Colonic mucosa (tissue), 4 donors: ENCODE measurements at regions not wholly inside any gene's neighbourhood (a gene's known extent, or its start where the extent isn't known, plus 50 kb on each side); places are given as distances from the start of the nearest gene placed in this dataset.

Experiments used
- DNase-seq: peaks from one replicate; pipeline ENCODE4 v3.0.0-alpha.2; 2020
- H3K27ac ChIP-seq: fragments of 200-600 bp; one replicate; pipeline ENCODE4 v1.8.0; 2021
- H3K27me3 ChIP-seq: fragments of 200-600 bp; one replicate; pipeline ENCODE4 v1.8.0; 2021
- H3K36me3 ChIP-seq: fragments of 200-600 bp; one replicate; pipeline ENCODE4 v1.8.0; 2021
- H3K4me1 ChIP-seq: fragments of 200-600 bp; one replicate; pipeline ENCODE4 v1.8.0; 2021; ENCODE audit warnings: mild to moderate bottlenecking
- H3K4me3 ChIP-seq: fragments of 200-600 bp; one replicate; pipeline ENCODE4 v1.8.0; 2021
- H3K9ac ChIP-seq, 2 donors: one replicate each; pipeline ENCODE4 v1.7.0; 2013; ENCODE audit warnings: control low read depth in 2 of 2, low read depth in 2 of 2, low read length in 2 of 2
- H3K9me3 ChIP-seq: fragments of 200-600 bp; one replicate; pipeline ENCODE4 v1.8.0; 2021
- intact Hi-C: fragments of 100-400 bp; cut with DNase I; formaldehyde crosslinking; loops from one replicate; pipeline ENCODE4 v1.14.1; 2022
- TF ChIP-seq, protein P1 (sequence below): fragments of 200-600 bp; IDR thresholded peaks from one replicate; pipeline ENCODE4 v1.8.0; 2022; ENCODE audit warnings: antibody characterized with exemption, mild to moderate bottlenecking
- donor health status: healthy.
- donor health status: DM: no; HTN: no; CAD: no.
- donor health status: DM: no; HTN: no; CAD: no.

DNA sequence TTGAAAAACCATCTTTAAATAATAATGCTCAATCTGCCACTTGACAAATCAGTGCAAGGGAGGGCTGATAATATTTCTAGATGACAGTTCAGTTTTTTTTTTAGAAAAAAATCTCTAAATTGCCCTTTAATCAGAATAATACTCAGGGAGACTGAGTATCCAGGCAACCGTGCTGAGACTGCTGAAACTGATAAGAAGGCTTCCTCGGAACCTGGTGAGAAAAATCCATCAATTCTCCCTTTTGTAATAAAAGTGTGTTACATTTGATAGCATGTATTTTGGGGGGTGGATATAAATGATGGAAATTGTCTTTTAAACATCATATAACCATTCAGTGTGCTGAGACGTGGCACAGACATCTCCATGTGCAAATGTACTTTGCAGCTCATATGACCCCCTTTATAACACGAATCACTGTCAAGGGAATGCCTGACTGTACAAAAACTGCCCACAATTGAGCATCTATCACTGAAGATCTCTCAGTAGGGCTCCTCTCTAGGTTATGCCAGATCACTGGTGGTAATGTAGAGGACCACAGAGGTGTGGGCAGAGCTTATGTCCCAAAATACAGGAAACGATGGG lies 491.1 kb upstream of the ADARB2 start:
- Histone ChIP-seq H3K4me3 (no peak overlapping the region), H3K27ac (no peak overlapping the region), H3K9ac (no peak overlapping the region), H3K27me3 (no peaks in the 10 kb centered on the region), H3K9me3 (no peaks in the 10 kb centered on the region), H3K4me1 (no peaks in the 10 kb centered on the region), H3K36me3 (no peaks in the 10 kb centered on the region)
- DNase-seq = no peak
- intact Hi-C loops = no loop called here
- TF ChIP-seq, protein P1, sequence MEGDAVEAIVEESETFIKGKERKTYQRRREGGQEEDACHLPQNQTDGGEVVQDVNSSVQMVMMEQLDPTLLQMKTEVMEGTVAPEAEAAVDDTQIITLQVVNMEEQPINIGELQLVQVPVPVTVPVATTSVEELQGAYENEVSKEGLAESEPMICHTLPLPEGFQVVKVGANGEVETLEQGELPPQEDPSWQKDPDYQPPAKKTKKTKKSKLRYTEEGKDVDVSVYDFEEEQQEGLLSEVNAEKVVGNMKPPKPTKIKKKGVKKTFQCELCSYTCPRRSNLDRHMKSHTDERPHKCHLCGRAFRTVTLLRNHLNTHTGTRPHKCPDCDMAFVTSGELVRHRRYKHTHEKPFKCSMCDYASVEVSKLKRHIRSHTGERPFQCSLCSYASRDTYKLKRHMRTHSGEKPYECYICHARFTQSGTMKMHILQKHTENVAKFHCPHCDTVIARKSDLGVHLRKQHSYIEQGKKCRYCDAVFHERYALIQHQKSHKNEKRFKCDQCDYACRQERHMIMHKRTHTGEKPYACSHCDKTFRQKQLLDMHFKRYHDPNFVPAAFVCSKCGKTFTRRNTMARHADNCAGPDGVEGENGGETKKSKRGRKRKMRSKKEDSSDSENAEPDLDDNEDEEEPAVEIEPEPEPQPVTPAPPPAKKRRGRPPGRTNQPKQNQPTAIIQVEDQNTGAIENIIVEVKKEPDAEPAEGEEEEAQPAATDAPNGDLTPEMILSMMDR = no peak

DNA sequence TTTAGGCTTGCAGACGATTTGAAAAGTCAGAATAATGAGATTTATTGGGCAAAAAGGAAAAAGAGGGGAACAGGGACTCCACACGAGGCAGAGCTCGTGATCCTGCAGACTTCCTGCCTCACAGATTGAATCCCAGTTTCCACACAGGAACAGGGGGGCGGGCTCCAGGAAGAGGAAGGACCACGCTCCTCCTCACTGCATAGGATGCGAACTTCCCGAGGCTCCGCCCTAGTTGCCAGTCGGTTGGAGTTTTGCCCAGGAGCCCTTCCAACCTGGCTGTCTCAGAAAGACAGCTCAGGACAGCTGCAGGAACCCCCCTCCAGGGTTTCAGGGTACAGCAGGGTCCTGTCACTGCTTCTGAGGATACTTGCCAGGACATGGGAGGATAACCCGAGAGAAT lies 488.3 kb upstream of the ADARB2 start:
- no peak overlapping the region for H3K9ac ChIP-seq
- intact Hi-C loops = no loop called here
- no peaks in the 10 kb centered on the region for H3K4me1 ChIP-seq
- DNase-seq = no peak
- H3K9me3 ChIP-seq = no peaks in the 10 kb centered on the region
- H3K27ac ChIP-seq = no peak overlapping the region
- TF ChIP-seq, protein P1 = no peak
- no peak overlapping the region for H3K4me3 ChIP-seq
- no peaks in the 10 kb centered on the region for H3K36me3 ChIP-seq
- H3K27me3 ChIP-seq = no peaks in the 10 kb centered on the region

DNA sequence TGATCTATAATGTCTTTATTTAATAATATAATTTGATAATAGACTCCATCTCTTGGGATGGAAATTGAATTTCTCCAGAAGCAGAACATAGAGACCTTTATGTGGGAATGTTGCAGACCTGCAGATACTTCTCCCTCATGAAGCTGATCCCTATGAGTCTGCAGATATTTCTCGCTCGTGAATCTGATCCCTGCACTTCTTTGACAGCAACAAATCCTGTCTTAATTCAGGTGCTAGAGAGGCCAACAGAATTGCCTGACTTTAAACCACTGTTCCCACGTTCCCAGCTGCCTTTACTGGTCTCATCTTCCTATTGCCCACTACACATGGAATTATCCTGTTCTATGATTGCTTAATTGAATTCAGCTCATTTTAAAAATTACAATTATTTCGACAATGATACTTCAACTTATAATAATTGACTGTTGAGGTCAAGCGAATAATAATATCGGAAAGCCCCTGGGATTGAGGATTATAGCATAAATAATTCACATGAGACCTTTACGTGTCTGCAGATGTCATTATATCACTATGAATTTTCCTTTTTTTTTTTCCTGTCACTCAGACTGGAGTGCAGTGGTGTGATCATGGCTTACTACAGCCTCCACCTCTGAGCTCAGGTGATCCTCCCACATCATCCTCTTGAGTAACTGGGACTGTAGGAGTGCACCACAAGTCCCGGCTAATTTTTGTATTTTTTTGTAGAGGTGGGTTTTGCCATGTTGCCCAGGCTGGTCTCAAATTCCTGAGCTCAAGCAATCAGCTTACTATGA lies 486.4 kb upstream of the ADARB2 start:
- no peak overlapping the region for H3K9ac ChIP-seq
- intact Hi-C loops = no loop called here
- DNase-seq = no peak
- no peaks in the 10 kb centered on the region for H3K36me3 ChIP-seq
- H3K27me3 ChIP-seq = no peaks in the 10 kb centered on the region
- no peak overlapping the region for H3K27ac ChIP-seq
- H3K9me3 ChIP-seq = no peaks in the 10 kb centered on the region
- no peaks in the 10 kb centered on the region for H3K4me1 ChIP-seq
- TF ChIP-seq, protein P1 = no peak
- no peak overlapping the region for H3K4me3 ChIP-seq

GRCh38 chr10:2222631-2223030 lies 485.3 kb upstream of the ADARB2 start:
- intact Hi-C loops = no loop called here
- H3K4me3 ChIP-seq = no peak overlapping the region
- no peak overlapping the region for H3K27ac ChIP-seq
- H3K9ac ChIP-seq = no peak overlapping the region
- H3K4me1 ChIP-seq = no peaks in the 10 kb centered on the region
- TF ChIP-seq, protein P1 = no peak
- no peaks in the 10 kb centered on the region for H3K9me3 ChIP-seq
- no peaks in the 10 kb centered on the region for H3K36me3 ChIP-seq
- no peak for DNase-seq
- H3K27me3 ChIP-seq = no peaks in the 10 kb centered on the region

GRCh38 chr10:2214805-2215204 lies 477.5 kb upstream of the ADARB2 start:
- no peak overlapping the region for H3K27ac ChIP-seq
- H3K36me3 ChIP-seq = no peaks in the 10 kb centered on the region
- TF ChIP-seq, protein P1 = no peak
- intact Hi-C loops = no loop called here
- H3K27me3 ChIP-seq = no peaks in the 10 kb centered on the region
- H3K4me3 ChIP-seq = no peak overlapping the region
- H3K4me1 ChIP-seq = no peaks in the 10 kb centered on the region
- no peaks in the 10 kb centered on the region for H3K9me3 ChIP-seq
- DNase-seq = no peak
- no peak overlapping the region for H3K9ac ChIP-seq
